HL-60 (cell line): ENCODE measurements at regions not wholly inside any gene's neighbourhood (a gene's known extent, or its start where the extent isn't known, plus 50 kb on each side); places are given as distances from the start of the nearest gene placed in this dataset.

Experiments used
- DNase-seq, 2 experiments: peaks; one replicate each; pipeline ENCODE4 v3.0.0-alpha.2; 2010 to 2020; ENCODE audit warnings: low read depth in 1 of 2, low spot score in 1 of 2
- H3K27ac ChIP-seq: fragments of 250-450 bp; sonication (Bioruptor Pico); replicated peaks from 2 replicates; pipeline ENCODE4 v1.5.1; 2020; ENCODE audit warnings: mild to moderate bottlenecking, moderate library complexity
- H3K27me3 ChIP-seq: fragments of 250-450 bp; sonication (Bioruptor Pico); 2 replicates; pipeline ENCODE4 v1.5.1; 2021; ENCODE audit warnings: mild to moderate bottlenecking, moderate library complexity; ENCODE audit not compliant: insufficient read depth, poor library complexity, severe bottlenecking
- H3K4me3 ChIP-seq: replicated peaks from 2 replicates; pipeline ENCODE4 v1.5.1; 2011; ENCODE audit warnings: mild to moderate bottlenecking, control low read depth, low read length; ENCODE audit not compliant: insufficient read depth
- GABPA ChIP-seq: IDR thresholded peaks from 2 replicates; pipeline ENCODE4 v1.6.1; 2012; ENCODE audit warnings: low read depth
- POLR2AphosphoS5 ChIP-seq: IDR thresholded peaks from 2 replicates; pipeline ENCODE4 v1.6.1; 2012; ENCODE audit warnings: low read depth
- SPI1 ChIP-seq: IDR thresholded peaks from 2 replicates; pipeline ENCODE4 v1.6.1; 2012; ENCODE audit warnings: low read depth, mild to moderate bottlenecking, borderline replicate concordance
- TF ChIP-seq, protein P1 (sequence below): IDR thresholded peaks from 2 replicates; pipeline ENCODE4 v1.6.1; 2012; ENCODE audit warnings: low read depth; ENCODE audit not compliant: insufficient replicate concordance
- TF ChIP-seq, protein P2 (sequence below): IDR thresholded peaks from one replicate; pipeline ENCODE4 v1.5.1; 2011; ENCODE audit warnings: low read length, control low read depth, inconsistent platforms; ENCODE audit not compliant: insufficient read depth

DNA sequence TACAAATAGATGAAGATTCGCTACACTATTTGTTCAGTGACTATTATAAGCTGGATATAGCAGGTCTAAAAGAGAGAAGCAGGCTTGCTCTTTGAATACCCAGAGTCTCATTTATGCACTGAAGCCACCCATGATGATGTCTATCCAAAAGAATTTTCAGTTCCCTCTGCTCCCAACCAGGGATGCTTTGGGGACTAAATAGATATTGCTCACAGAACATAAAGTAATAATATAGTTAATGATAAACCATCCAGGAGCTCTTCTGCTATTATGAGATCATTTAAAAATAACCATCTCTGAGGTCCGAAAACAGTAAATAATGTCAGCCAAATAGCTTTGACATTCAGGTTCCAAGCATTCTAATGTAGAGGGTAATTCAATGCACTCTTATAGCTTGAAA is 875.4 kb downstream of the SORCS3 start:
- H3K27me3 ChIP-seq, result no peaks in the 10 kb centered on the region
- H3K27ac ChIP-seq, result no peak overlapping the region
- no peak overlapping the region for H3K4me3 ChIP-seq
- no peak for DNase-seq
- TF ChIP-seq GABPA (no peak), SPI1 (no peak), POLR2AphosphoS5 (no peak)
- TF ChIP-seq, protein P1, sequence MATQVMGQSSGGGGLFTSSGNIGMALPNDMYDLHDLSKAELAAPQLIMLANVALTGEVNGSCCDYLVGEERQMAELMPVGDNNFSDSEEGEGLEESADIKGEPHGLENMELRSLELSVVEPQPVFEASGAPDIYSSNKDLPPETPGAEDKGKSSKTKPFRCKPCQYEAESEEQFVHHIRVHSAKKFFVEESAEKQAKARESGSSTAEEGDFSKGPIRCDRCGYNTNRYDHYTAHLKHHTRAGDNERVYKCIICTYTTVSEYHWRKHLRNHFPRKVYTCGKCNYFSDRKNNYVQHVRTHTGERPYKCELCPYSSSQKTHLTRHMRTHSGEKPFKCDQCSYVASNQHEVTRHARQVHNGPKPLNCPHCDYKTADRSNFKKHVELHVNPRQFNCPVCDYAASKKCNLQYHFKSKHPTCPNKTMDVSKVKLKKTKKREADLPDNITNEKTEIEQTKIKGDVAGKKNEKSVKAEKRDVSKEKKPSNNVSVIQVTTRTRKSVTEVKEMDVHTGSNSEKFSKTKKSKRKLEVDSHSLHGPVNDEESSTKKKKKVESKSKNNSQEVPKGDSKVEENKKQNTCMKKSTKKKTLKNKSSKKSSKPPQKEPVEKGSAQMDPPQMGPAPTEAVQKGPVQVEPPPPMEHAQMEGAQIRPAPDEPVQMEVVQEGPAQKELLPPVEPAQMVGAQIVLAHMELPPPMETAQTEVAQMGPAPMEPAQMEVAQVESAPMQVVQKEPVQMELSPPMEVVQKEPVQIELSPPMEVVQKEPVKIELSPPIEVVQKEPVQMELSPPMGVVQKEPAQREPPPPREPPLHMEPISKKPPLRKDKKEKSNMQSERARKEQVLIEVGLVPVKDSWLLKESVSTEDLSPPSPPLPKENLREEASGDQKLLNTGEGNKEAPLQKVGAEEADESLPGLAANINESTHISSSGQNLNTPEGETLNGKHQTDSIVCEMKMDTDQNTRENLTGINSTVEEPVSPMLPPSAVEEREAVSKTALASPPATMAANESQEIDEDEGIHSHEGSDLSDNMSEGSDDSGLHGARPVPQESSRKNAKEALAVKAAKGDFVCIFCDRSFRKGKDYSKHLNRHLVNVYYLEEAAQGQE, result no peak
- TF ChIP-seq, protein P2, sequence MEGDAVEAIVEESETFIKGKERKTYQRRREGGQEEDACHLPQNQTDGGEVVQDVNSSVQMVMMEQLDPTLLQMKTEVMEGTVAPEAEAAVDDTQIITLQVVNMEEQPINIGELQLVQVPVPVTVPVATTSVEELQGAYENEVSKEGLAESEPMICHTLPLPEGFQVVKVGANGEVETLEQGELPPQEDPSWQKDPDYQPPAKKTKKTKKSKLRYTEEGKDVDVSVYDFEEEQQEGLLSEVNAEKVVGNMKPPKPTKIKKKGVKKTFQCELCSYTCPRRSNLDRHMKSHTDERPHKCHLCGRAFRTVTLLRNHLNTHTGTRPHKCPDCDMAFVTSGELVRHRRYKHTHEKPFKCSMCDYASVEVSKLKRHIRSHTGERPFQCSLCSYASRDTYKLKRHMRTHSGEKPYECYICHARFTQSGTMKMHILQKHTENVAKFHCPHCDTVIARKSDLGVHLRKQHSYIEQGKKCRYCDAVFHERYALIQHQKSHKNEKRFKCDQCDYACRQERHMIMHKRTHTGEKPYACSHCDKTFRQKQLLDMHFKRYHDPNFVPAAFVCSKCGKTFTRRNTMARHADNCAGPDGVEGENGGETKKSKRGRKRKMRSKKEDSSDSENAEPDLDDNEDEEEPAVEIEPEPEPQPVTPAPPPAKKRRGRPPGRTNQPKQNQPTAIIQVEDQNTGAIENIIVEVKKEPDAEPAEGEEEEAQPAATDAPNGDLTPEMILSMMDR, result no peak

DNA sequence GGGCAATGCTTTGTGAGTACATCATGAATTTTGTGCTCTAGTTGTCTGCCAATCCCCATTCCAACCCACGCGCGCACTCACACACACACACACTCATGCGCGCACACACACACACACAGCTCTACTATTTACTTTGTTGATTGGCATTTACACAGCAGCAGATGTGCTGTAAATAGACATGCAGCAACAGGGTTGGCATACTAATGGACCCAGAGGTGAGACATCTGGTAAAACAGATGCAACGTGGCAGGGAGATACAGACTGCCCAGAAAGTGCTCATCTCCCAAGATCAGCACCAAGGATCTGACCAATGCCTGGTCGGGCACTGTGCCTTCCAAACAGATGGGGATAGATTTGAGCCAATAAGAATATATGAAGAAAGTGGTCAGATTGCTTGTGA is 873.0 kb downstream of the SORCS3 start:
- TF ChIP-seq, protein P2, result no peak
- TF ChIP-seq SPI1 (no peak), POLR2AphosphoS5 (no peak)
- DNase-seq, result no peak
- no peak overlapping the region for H3K4me3 ChIP-seq
- H3K27ac ChIP-seq, result no peak overlapping the region
- H3K27me3 ChIP-seq, result no peaks in the 10 kb centered on the region

DNA sequence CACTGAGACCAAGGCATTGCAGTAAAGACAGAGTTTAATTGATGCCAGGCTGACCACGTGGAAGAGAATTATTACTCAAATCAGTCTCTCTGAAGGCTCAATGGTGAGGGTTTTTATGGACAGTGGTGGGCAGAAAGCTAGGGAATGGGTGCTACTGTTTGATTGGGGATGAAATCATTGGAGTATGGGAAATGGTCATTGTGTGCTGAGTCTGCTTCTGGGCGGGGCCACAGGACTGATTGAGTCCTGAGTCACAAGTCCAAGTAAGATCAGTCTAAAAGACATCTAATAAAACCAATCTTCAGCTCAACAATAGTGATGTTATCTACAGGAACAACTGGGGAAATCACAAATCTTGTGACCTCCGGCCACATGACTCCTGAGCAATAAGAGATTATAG is 868.4 kb downstream of the SORCS3 start:
- no peaks in the 10 kb centered on the region for H3K27me3 ChIP-seq
- TF ChIP-seq, protein P1, result no peak
- TF ChIP-seq GABPA, result no peak
- TF ChIP-seq, protein P2, result no peak
- TF ChIP-seq POLR2AphosphoS5, result no peak
- no peak for TF ChIP-seq SPI1
- DNase-seq, result no peak
- H3K27ac ChIP-seq, result no peak overlapping the region
- no peak overlapping the region for H3K4me3 ChIP-seq

DNA sequence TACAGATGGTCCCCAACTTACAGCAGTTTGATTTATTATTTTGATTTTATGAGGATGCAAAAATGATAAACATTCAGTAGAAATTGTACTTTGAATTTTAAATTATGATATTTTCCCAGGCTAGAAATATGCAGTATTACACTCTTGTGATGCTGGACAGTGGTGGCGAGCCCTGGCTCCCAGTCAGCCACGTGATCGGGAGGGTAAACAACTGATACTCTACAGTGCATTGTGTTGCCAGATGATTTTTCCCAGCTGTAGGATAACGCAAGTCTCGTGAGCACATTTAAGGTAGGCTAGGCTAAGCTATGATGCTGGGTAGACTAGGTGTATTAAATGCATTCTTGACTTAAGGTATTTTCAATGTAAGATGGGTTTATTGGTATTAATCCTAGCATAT is 865.2 kb downstream of the SORCS3 start:
- no peak for TF ChIP-seq SPI1
- no peak for TF ChIP-seq GABPA
- TF ChIP-seq, protein P2, result no peak
- TF ChIP-seq POLR2AphosphoS5, result no peak
- TF ChIP-seq, protein P1, result no peak
- H3K27ac ChIP-seq, result no peak overlapping the region
- no peak overlapping the region for H3K4me3 ChIP-seq

More for the DNA sequence above, 865.2 kb downstream of the SORCS3 start:
- H3K27me3 ChIP-seq, result no peaks in the 10 kb centered on the region
- DNase-seq, result no peak
